ENCODE measurements at regions not wholly inside any gene's neighbourhood (a gene's known extent, or its start where the extent isn't known, plus 50 kb on each side); places are given as distances from the start of the nearest gene placed in this dataset.

- DNase-seq = peak in 1 of 7 donors; percentile 6
- 84 to 95% (median 87%) methylated on average over 3 to 7 of the region's 7 CpGs for WGBS, 4 donors
- intact Hi-C loops (cut with DNase I) = no loop called here
These were observed 234.2 kb downstream of the BRD1 start for GRCh38 chr22:49593509-49593908.

GRCh38 chr22:49592780-49593501 lies 234.7 kb downstream of the BRD1 start:
- DNase-seq = peak in 4 of 7 donors; percentile 13 to 55 (median 40)
- Histone ChIP-seq H3K9me3 (replicated peaks in 1 of 3) (no peaks in the 10 kb centered on the region), H3K4me3 (no peak overlapping the region), H3K4me1 (replicated peaks in 1 of 2) (no peaks in the 10 kb centered on the region), H3K27ac (peak overlapping the region in 1 of 5 donors; percentile 10), H3K36me3 (replicated peaks in 1 of 2) (no peaks in the 10 kb centered on the region), H3K27me3 (no peaks in the 10 kb centered on the region)
- TF ChIP-seq POLR2A (IDR thresholded peaks at IDR 0.05) (no peak), CTCF (IDR thresholded peaks at IDR 0.05) (no peak)
- intact Hi-C loops (cut with DNase I) = no loop called here
- 64 to 80% (median 73%) methylated on average over 11 to 12 of the region's 12 CpGs for WGBS, 4 donors

More at GRCh38 chr22:49593509-49593908, 234.2 kb downstream of the BRD1 start:
- Histone ChIP-seq H3K9me3 (replicated peaks in 1 of 3) (no peaks in the 10 kb centered on the region), H3K27ac (peak overlapping the region in 1 of 5 donors; percentile 40), H3K27me3 (no peaks in the 10 kb centered on the region), H3K4me1 (replicated peaks in 1 of 2) (no peaks in the 10 kb centered on the region), H3K36me3 (replicated peaks in 1 of 2) (no peaks in the 10 kb centered on the region), H3K4me3 (no peak overlapping the region)
- no peak for TF ChIP-seq POLR2A (IDR thresholded peaks at IDR 0.05)

- H3K27ac ChIP-seq = no peak overlapping the region
- DNase-seq = no peak
- intact Hi-C loops (cut with DNase I) = no loop called here
These were observed 236.7 kb downstream of the BRD1 start for GRCh38 chr22:49590851-49591445.

GRCh38 chr22:49590381-49590780 lies 237.3 kb downstream of the BRD1 start:
- Histone ChIP-seq H3K4me3 (no peak overlapping the region), H3K36me3 (replicated peaks in 1 of 2) (no peaks in the 10 kb centered on the region), H3K9me3 (replicated peaks in 1 of 3) (no peaks in the 10 kb centered on the region), H3K27ac (no peak overlapping the region), H3K4me1 (replicated peaks in 1 of 2) (no peaks in the 10 kb centered on the region), H3K27me3 (no peaks in the 10 kb centered on the region)
- intact Hi-C loops (cut with DNase I) = no loop called here
- DNase-seq = no peak
- no peak for TF ChIP-seq CTCF (IDR thresholded peaks at IDR 0.05)
- TF ChIP-seq POLR2A (IDR thresholded peaks at IDR 0.05) = no peak
- WGBS, 4 donors = 75 to 82% (median 79%) methylated on average over 13 to 17 of the region's 17 CpGs

More at GRCh38 chr22:49590851-49591445, 236.7 kb downstream of the BRD1 start:
- H3K4me1 ChIP-seq (replicated peaks in 1 of 2) = no peaks in the 10 kb centered on the region
- TF ChIP-seq POLR2A (IDR thresholded peaks at IDR 0.05) = no peak
- 68 to 76% (median 73%) methylated on average over 10 to 17 of the region's 17 CpGs for WGBS, 4 donors
- H3K27me3 ChIP-seq = no peaks in the 10 kb centered on the region
- H3K36me3 ChIP-seq (replicated peaks in 1 of 2) = no peaks in the 10 kb centered on the region
- H3K9me3 ChIP-seq (replicated peaks in 1 of 3) = no peaks in the 10 kb centered on the region
- H3K4me3 ChIP-seq = no peak overlapping the region

GRCh38 chr22:49589811-49590210 lies 237.9 kb downstream of the BRD1 start:
- H3K9me3 ChIP-seq (replicated peaks in 1 of 3) = no peaks in the 10 kb centered on the region
- no peak overlapping the region for H3K27ac ChIP-seq
- TF ChIP-seq POLR2A (IDR thresholded peaks at IDR 0.05) (no peak), CTCF (IDR thresholded peaks at IDR 0.05) (no peak)
- 73 to 85% (median 83%) methylated on average over 13 to 18 of the region's 18 CpGs for WGBS, 4 donors
- intact Hi-C loops (cut with DNase I) = no loop called here
- H3K27me3 ChIP-seq = no peaks in the 10 kb centered on the region
- H3K4me1 ChIP-seq (replicated peaks in 1 of 2) = no peaks in the 10 kb centered on the region
- no peaks in the 10 kb centered on the region for H3K36me3 ChIP-seq (replicated peaks in 1 of 2)
- no peak overlapping the region for H3K4me3 ChIP-seq
- DNase-seq = no peak

Data from adrenal gland (tissue), 9 donors.